TTC549 (cell line): ENCODE measurements at regions not wholly inside any gene's neighbourhood (a gene's known extent, or its start where the extent isn't known, plus 50 kb on each side); places are given as distances from the start of the nearest gene placed in this dataset.

Experiments
- FAIRE-seq: peaks from 2 replicates; lab custom pipeline; 2012; peaks lifted over from hg19 to GRCh38; lab: Jason Lieb, UNC

DNA sequence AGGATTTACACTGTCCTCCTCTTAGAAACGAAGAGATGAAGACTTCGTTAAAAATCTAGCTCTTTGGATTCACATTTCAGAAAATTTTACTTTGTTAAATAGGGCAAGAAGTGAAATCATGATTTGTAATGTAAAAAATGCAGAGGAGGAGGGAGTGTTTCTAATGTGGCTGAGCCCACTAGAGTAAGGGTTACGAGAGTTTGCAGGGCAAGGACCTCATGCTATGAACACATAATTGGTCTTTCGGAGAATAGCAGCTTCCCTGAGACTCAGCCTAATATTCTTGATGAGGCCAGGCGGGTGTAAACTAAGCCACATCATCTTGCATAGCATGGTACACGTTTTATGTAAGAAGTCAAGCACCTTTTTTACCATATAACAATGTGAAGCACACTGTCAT is 191.0 kb upstream of the ADAMTS16 start:
- FAIRE-seq: no peak

DNA sequence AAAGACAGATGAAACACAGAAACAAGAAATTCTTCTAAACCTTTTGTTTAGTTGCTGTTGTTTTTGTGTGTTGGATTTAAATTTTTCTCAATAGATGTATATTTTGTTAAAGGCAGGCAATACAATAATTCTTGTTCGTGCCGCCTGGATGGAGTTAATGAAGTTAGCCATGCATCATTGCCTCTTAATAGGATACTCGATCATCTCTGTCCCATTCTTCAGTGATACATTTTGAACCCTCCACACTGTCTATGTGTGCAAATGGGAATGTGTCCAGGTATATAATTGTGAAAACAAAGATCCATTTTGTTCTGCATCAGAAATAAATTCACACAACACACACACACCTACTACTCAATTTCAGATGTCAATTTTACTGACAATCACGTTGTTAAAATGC is 186.6 kb upstream of the ADAMTS16 start:
- no peak for FAIRE-seq

DNA sequence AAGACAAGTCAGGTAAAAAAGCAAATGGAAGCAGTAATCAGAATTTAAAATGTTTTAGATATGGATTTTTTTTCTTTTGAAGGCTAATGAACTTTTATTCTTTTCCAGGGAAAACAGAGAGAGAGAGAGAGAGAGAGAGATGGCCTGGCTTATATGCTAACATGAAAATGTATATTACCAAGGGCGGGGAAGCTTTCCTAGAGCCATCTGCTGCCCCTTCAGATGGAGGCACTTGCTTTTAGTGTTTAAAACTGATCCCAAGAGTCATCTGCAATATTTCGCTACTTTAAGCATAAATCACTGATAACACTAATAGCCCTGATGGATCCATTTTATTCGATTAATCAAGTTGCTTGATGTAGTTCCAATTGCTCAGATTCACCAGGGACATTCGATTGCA is 186.1 kb upstream of the ADAMTS16 start:
- no peak for FAIRE-seq

- no peak for FAIRE-seq
These were observed 176.9 kb upstream of the ADAMTS16 start for GRCh38 chr5:4963265-4963664.

- FAIRE-seq: no peak
These were observed 170.8 kb upstream of the ADAMTS16 start for GRCh38 chr5:4969351-4969750.

- no peak for FAIRE-seq
These were observed 170.0 kb upstream of the ADAMTS16 start for GRCh38 chr5:4970171-4970570.

- FAIRE-seq: no peak
These were observed 163.2 kb upstream of the ADAMTS16 start for GRCh38 chr5:4976902-4977301.

DNA sequence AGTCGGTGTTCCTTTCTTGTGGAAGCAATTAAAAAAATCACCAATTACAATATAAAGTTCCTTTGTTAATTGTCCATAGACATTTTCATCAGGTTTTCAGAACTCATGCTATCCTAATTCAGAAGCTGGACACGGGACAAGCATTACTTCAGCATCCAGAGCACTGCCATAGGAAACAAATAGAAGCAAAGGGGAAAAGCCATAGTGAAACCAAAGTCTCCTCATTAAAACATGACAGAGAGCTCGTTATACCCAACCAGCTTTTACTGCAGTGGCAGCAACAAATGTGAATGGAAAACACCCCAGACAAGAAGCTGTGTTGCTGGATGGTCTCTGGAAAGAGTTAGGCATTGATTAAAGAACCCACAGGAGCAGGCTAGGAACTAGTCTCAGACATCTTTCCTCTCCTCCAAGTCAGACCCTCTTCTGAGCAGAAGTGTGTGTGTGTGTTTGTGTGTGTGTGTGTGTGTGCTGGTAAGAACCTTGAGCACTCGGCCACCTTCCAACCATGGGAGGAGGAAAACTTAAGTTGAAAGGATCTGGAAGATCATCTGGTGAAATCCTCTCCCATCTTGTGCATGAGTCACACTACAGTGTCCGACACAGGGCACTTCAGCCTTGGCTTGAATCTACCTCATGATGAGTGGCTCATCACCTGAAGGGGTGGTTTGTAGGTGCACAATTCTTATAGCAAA is 162.6 kb upstream of the ADAMTS16 start:
- no peak for FAIRE-seq

DNA sequence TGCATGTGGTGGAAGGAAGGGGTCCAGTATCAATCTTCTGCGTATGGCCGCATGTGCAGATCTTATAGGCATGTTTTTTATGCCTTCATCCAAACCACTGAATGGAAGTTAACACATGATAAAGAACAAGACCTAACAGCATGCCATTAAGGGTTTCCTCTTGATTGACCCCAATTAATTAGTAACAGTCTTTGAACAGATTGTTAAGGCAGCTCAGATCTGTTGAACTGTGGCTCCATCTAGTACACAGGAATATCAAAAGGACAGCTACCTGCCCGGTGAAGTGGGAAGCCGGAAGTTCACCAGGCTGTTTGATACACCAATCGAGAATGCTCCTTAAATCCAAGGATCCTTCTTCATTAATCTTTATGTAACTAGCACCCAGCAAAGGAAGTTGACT is 159.9 kb upstream of the ADAMTS16 start:
- no peak for FAIRE-seq

GRCh38 chr5:4981608-4982007 is 158.5 kb upstream of the ADAMTS16 start:
- no peak for FAIRE-seq

DNA sequence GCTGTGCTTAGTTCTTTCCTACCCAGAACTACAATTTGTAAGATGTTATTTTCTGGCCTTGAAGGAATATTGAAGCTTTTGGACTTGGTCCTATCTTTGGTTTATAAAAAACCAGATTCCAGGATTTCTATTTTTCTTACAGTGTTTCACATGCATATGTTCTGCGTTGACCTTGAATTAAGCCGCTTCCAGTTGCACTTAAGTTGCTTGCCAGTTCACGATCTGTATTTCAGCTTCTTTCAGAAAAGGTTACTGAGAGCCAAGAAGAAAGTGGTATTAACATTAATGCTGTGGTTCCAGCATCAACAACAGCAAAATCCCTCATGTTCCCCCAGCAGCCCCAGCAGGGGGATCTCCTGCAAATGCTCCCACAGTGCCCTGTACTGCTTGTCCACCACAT is 156.4 kb upstream of the ADAMTS16 start:
- no peak for FAIRE-seq

- FAIRE-seq: no peak
These were observed 155.7 kb upstream of the ADAMTS16 start for GRCh38 chr5:4984461-4984860.

- FAIRE-seq: no peak
These were observed 152.7 kb upstream of the ADAMTS16 start for GRCh38 chr5:4987431-4987830.

DNA sequence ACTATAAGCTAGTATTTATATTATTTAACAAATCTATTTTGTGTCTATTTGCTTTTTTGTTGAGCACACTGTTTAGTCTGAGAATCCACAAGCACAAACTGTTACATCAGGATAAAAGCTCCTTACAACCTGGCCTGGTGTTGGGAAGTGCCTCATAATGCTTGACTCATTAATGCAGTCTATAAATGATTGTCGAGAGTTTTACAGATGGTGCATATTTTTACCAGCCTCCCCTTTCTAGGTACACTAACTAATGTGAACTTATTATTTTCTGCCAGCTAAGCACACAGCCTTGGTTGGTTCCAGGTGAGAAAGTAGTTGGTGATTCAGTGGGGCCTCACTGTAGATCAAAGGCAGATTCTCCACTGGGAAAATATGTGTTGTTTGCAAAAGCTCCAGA is 151.0 kb upstream of the ADAMTS16 start:
- FAIRE-seq: no peak

- FAIRE-seq: no peak
These were observed 150.1 kb upstream of the ADAMTS16 start for GRCh38 chr5:4990017-4990416.

DNA sequence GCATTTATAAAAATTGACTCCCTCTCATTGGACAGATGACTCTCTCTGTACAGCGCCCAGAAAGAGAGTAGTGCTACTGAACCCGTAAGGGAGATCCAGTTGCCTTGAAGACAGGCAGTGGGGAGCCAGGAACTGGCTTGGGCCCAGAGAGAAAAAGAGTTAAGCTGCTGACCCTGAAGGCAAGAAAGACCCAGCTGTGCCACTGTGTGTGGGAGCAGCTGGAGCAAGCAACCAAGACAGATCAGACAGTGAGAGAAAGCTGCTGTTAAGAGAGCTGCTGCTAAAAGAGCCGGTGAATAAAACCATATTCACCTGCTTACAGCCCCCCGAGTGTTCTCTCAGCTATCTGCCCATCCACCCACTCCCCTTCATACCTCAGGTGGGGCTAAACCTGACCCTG is 149.7 kb upstream of the ADAMTS16 start:
- no peak for FAIRE-seq

GRCh38 chr5:4991925-4992324 is 148.2 kb upstream of the ADAMTS16 start:
- FAIRE-seq: no peak

DNA sequence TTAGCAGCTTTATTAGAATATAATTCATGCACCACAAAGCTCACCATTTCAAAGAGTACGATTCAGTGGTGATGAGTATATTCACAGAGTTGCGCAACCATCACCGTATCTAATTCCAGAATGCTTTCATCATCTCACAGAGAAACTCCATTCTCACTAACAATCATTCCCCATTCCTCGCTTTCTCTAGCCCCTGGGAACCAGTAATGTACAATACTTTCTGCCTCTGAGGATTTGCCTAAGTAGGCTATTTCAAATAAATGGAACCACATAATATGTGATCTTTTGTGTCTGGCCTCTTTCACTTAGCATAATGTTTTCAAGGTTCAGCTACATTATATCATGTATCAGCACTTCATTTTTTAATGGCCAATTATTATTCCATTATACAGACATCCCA is 145.1 kb upstream of the ADAMTS16 start:
- no peak for FAIRE-seq

DNA sequence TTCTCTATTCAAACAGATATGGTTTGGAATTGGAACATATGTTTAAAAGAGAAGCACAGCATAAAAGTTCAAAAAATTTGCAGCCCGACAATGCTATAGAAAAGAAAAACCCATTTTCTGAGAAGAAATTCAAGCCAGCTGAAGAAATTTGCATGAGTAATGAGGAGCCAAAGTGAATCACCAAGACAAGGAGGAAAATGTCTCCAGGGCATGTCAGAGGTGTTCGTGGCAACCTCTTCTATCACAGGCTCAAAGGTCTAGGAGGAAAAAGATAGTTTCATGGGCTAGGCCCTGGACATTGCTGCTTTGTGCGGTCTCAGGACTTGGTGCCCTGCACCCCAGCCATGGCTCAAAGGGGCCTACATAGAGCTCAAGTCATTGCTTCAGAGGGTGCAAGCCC is 134.8 kb upstream of the ADAMTS16 start:
- no peak for FAIRE-seq

GRCh38 chr5:5006548-5006947 is 133.6 kb upstream of the ADAMTS16 start:
- FAIRE-seq: no peak

GRCh38 chr5:5009240-5009639 is 130.9 kb upstream of the ADAMTS16 start:
- FAIRE-seq: no peak

DNA sequence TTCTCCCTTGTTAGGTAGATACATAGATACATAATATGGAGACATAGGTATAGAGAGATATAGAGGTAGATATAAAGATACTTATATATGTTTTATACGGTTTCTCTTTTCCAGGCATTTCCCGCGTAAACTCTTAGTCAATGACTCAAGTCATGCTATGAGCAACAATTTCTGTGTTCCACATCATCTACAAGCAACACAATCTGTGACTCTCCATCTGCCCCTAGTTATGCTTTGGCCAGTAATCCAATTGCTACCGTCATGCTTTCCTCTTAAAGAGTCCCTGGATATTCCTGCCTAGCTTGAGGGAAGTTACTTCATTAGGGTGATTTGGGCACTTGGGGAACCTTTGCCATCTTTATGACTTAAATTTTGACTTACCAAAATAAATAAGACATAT is 129.0 kb upstream of the ADAMTS16 start:
- no peak for FAIRE-seq

DNA sequence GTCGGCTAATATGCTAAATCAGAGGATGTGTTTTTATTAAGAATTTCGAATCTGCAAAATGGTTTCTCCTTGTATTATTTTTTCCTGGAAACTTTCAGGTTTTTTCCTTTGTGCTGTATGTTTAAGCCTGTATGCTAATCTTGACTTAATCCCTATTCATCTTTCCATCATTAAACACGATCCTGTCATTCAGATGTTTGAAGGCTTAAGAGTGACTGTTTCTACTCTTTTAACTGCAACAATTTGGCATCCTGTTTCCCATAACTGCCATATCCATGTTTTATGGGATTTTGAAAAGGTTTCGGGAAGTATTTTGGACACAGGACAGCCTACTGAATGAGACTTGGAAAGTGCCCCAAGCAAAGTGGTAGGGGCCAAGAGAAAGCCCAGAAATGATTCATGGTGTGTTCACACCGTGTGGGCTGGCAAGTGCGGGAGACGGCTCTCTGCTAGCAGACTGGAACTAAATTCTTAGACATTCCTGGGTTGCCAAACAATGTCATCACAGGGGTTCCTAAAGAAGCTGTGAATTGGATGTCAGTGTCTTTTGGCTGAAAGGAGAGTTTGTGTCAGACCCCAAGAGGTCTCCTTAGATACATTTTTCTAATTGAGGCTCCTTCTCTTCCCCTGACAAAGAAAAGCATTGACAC is 125.4 kb upstream of the ADAMTS16 start:
- FAIRE-seq: no peak

GRCh38 chr5:5017827-5018577 is 122.1 kb upstream of the ADAMTS16 start:
- FAIRE-seq: no peak
